Mammary epithelial cell (primary cell): ENCODE measurements at regions not wholly inside any gene's neighbourhood (a gene's known extent, or its start where the extent isn't known, plus 50 kb on each side); places are given as distances from the start of the nearest gene placed in this dataset.

Experiments used
- EZH2 ChIP-seq: IDR thresholded peaks from 2 replicates; pipeline ENCODE4 v1.6.1; 2012; ENCODE audit warnings: low read length, inconsistent platforms, borderline replicate concordance
- TF ChIP-seq, protein P1 (sequence below), 2 donors: IDR thresholded peaks in 1 of 2; conservative IDR thresholded peaks in 1 of 2; 2 replicates each; pipeline ENCODE4 v1.5.1; 2011 to 2012; ENCODE audit warnings: inconsistent platforms in 2 of 2, low read length in 2 of 2, mild to moderate bottlenecking in 2 of 2, control low read depth in 1 of 2, low read depth in 1 of 2; ENCODE audit not compliant: insufficient read depth in 1 of 2; ENCODE audit errors: extremely low read depth in 1 of 2

DNA sequence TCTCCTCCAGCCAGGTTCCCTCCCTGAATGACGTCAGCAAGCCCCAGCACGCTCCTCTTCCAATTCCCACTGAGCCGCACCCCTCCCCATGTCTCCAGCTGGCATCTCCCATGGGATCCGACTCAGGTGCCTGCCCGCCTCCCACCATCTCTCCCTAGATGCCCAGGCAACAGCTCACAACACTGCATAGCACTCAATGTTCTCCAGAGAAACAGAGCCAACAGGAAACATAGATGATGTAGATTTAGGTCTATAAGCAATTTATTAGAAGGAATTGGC, 532.3 kb downstream of the BRD1 start:
- TF ChIP-seq, protein P1, sequence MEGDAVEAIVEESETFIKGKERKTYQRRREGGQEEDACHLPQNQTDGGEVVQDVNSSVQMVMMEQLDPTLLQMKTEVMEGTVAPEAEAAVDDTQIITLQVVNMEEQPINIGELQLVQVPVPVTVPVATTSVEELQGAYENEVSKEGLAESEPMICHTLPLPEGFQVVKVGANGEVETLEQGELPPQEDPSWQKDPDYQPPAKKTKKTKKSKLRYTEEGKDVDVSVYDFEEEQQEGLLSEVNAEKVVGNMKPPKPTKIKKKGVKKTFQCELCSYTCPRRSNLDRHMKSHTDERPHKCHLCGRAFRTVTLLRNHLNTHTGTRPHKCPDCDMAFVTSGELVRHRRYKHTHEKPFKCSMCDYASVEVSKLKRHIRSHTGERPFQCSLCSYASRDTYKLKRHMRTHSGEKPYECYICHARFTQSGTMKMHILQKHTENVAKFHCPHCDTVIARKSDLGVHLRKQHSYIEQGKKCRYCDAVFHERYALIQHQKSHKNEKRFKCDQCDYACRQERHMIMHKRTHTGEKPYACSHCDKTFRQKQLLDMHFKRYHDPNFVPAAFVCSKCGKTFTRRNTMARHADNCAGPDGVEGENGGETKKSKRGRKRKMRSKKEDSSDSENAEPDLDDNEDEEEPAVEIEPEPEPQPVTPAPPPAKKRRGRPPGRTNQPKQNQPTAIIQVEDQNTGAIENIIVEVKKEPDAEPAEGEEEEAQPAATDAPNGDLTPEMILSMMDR (conservative IDR thresholded peaks at IDR 0.05 in 1 of 2, IDR thresholded peaks at IDR 0.05 in 1 of 2; ENCODE audit: extremely low read depth in 1 of 2, insufficient read depth in 1 of 2, low read depth in 1 of 2, low read length in 2 of 2): no peak
- TF ChIP-seq EZH2: no peak
